ENCODE measurements at regions not wholly inside any gene's neighbourhood (a gene's known extent, or its start where the extent isn't known, plus 50 kb on each side); places are given as distances from the start of the nearest gene placed in this dataset.

- no peaks in the 10 kb centered on the region for H3K27me3 ChIP-seq (ENCODE audit: control insufficient read depth in 1 of 2, insufficient read depth in 2 of 2, low read length in 2 of 2)
- TF ChIP-seq CTCF (IDR thresholded peaks at IDR 0.05) = no peak
- POLR2A ChIA-PET = no interaction called here
- DNase-seq (no peak), ATAC-seq (ENCODE audit: poor library complexity) (no peak)
- intact Hi-C loops (cut with DNase I, micrococcal nuclease) = no loop called here
- no peak overlapping the region for H3K27ac ChIP-seq (ENCODE audit: low read depth in 1 of 2, low read length in 2 of 2)
- no peaks in the 10 kb centered on the region for H3K36me3 ChIP-seq (ENCODE audit: insufficient read depth, low read length)
- Mint-ChIP-seq H3K9me3 (peaks cover 14% of the 10 kb centered on the region), H3K27ac (no peak overlapping the region), H3K4me3 (no peak overlapping the region), H3K27me3 (peaks cover 13% of the 10 kb centered on the region), H3K4me1 (ENCODE audit: low read depth) (no peaks in the 10 kb centered on the region), H3K36me3 (ENCODE audit: low read depth) (no peaks in the 10 kb centered on the region)
- H3K4me1 ChIP-seq (ENCODE audit: insufficient read depth, low read length) = no peaks in the 10 kb centered on the region
- peaks cover 5 to 26% of the 10 kb centered on the region in 2 experiments for H3K9me3 ChIP-seq (ENCODE audit: control insufficient read depth in 1 of 2, insufficient read depth in 1 of 2, low read length in 2 of 2)
- CTCF ChIA-PET = no interaction called here
- H3K4me3 ChIP-seq (ENCODE audit: low read length) = no peak overlapping the region
Measured at GRCh38 chr7:130829415-130829814, 95.4 kb upstream of the KLF14 start.

GRCh38 chr7:130831322-130831721, 97.3 kb upstream of the KLF14 start:
- no peak overlapping the region for H3K4me3 Mint-ChIP-seq
- no peaks in the 10 kb centered on the region for H3K27me3 ChIP-seq (ENCODE audit: control insufficient read depth in 1 of 2, insufficient read depth in 2 of 2, low read length in 2 of 2)
- no peaks in the 10 kb centered on the region for H3K4me1 ChIP-seq (ENCODE audit: insufficient read depth, low read length)
- H3K27me3 Mint-ChIP-seq = peaks cover 22% of the 10 kb centered on the region
- no peak overlapping the region for H3K27ac ChIP-seq (ENCODE audit: low read depth in 1 of 2, low read length in 2 of 2)
- CTCF ChIA-PET = no interaction called here
- intact Hi-C loops (cut with DNase I, micrococcal nuclease) = loop anchor here (2.0 to 5.0 kb wide), 2 partner anchors 589 kb away; no protein-coding TSS in a partner anchor
- no peak for TF ChIP-seq CTCF (IDR thresholded peaks at IDR 0.05)
- H3K36me3 ChIP-seq (ENCODE audit: insufficient read depth, low read length) = no peaks in the 10 kb centered on the region
- no peak overlapping the region for H3K27ac Mint-ChIP-seq
- H3K9me3 ChIP-seq (ENCODE audit: control insufficient read depth in 1 of 2, insufficient read depth in 1 of 2, low read length in 2 of 2) = peaks cover 5 to 17% of the 10 kb centered on the region in 2 experiments
- no peaks in the 10 kb centered on the region for H3K4me1 Mint-ChIP-seq (ENCODE audit: low read depth)
- no peak for ATAC-seq (ENCODE audit: poor library complexity)
- H3K4me3 ChIP-seq (ENCODE audit: low read length) = no peak overlapping the region
- no peak for DNase-seq
- no peaks in the 10 kb centered on the region for H3K36me3 Mint-ChIP-seq (ENCODE audit: low read depth)
- POLR2A ChIA-PET = no interaction called here
- peaks cover 8% of the 10 kb centered on the region for H3K9me3 Mint-ChIP-seq

GRCh38 chr7:130831817-130832481, 97.9 kb upstream of the KLF14 start:
- no peak overlapping the region for H3K27ac Mint-ChIP-seq
- Histone ChIP-seq H3K4me1 (ENCODE audit: insufficient read depth, low read length) (no peaks in the 10 kb centered on the region), H3K27ac (ENCODE audit: low read depth in 1 of 2, low read length in 2 of 2) (no peak overlapping the region), H3K27me3 (ENCODE audit: control insufficient read depth in 1 of 2, insufficient read depth in 2 of 2, low read length in 2 of 2) (no peaks in the 10 kb centered on the region), H3K4me3 (ENCODE audit: low read length) (no peak overlapping the region), H3K9me3 (ENCODE audit: control insufficient read depth in 1 of 2, insufficient read depth in 1 of 2, low read length in 2 of 2) (peaks cover 5 to 12% of the 10 kb centered on the region in 2 experiments), H3K36me3 (ENCODE audit: insufficient read depth, low read length) (no peaks in the 10 kb centered on the region)
- POLR2A ChIA-PET = no interaction called here
- intact Hi-C loops (cut with DNase I, micrococcal nuclease) = loop anchor here (1.0 to 5.0 kb wide), 5 partner anchors 589 to 769 kb away; no protein-coding TSS in a partner anchor
- DNase-seq = peak in 4 of 14 experiments; percentile 9 to 71 (median 50)
- peaks cover 22% of the 10 kb centered on the region for H3K27me3 Mint-ChIP-seq
- TF ChIP-seq CTCF (IDR thresholded peaks at IDR 0.05) = peak; percentile 89
- H3K36me3 Mint-ChIP-seq (ENCODE audit: low read depth) = no peaks in the 10 kb centered on the region
- CTCF ChIA-PET = interaction anchor here (0.8 kb wide), 1 partner anchor 9 kb away, joined by 4 read pairs; no protein-coding TSS in a partner anchor
- peaks cover 4% of the 10 kb centered on the region for H3K9me3 Mint-ChIP-seq
- ATAC-seq (ENCODE audit: poor library complexity) = no peak
- H3K4me1 Mint-ChIP-seq (ENCODE audit: low read depth) = no peaks in the 10 kb centered on the region
- no peak overlapping the region for H3K4me3 Mint-ChIP-seq
